ENCODE measurements at regions not wholly inside any gene's neighbourhood (a gene's known extent, or its start where the extent isn't known, plus 50 kb on each side); places are given as distances from the start of the nearest gene placed in this dataset.

DNA sequence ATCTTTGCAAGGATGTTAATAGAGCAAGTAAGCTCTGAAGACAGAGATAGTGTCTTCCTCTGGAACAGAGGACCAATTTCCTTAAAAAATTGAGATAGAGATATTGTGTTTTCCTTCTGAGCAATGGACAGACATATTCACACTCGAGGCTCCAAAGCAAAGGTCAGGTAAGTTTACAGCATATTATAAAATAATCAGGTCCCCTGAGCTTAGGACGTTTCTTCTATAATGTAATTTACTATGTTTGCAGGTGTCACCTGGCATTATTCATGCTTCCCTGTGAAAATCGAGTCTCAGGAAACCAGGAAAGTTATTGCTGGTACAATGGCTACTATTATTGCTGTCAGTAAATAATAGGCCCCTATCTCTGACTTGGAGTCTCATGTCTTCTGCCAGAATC, 1135.8 kb upstream of the ACVR2A start:
- TF ChIP-seq, protein P1, sequence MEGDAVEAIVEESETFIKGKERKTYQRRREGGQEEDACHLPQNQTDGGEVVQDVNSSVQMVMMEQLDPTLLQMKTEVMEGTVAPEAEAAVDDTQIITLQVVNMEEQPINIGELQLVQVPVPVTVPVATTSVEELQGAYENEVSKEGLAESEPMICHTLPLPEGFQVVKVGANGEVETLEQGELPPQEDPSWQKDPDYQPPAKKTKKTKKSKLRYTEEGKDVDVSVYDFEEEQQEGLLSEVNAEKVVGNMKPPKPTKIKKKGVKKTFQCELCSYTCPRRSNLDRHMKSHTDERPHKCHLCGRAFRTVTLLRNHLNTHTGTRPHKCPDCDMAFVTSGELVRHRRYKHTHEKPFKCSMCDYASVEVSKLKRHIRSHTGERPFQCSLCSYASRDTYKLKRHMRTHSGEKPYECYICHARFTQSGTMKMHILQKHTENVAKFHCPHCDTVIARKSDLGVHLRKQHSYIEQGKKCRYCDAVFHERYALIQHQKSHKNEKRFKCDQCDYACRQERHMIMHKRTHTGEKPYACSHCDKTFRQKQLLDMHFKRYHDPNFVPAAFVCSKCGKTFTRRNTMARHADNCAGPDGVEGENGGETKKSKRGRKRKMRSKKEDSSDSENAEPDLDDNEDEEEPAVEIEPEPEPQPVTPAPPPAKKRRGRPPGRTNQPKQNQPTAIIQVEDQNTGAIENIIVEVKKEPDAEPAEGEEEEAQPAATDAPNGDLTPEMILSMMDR (conservative IDR thresholded peaks at IDR 0.05; ENCODE audit: low read depth, low read length), result no peak
- TF ChIP-seq EZH2 (IDR thresholded peaks at IDR 0.05; ENCODE audit: borderline replicate concordance, low read depth, low read length, poor library complexity, severe bottlenecking), result no peak
